Neural cell (in vitro differentiated cells): ENCODE measurements at regions not wholly inside any gene's neighbourhood (a gene's known extent, or its start where the extent isn't known, plus 50 kb on each side); places are given as distances from the start of the nearest gene placed in this dataset.

Experiments
- H2AFZ ChIP-seq: fragments of 200-600, 300-800 bp; sonication (generic), shearing (Covaris generic); 2 replicates; pipeline ENCODE4 v1.6.0; 2014; ENCODE audit warnings: low read depth, mild to moderate bottlenecking, antibody characterized with exemption, low read length, moderate library complexity
- H3F3A ChIP-seq: fragments of 200-600 bp; shearing (Covaris generic); 2 replicates; pipeline ENCODE4 v1.6.1; 2016; ENCODE audit warnings: mild to moderate bottlenecking, moderate library complexity, mixed read lengths, antibody characterized with exemption, low read length; ENCODE audit not compliant: insufficient read depth, poor library complexity, severe bottlenecking
- H3K27ac ChIP-seq: fragments of 200-600, 300-800 bp; sonication (generic), shearing (Covaris generic); 2 replicates; pipeline ENCODE4 v1.5.1; 2014; ENCODE audit warnings: mild to moderate bottlenecking, low read length, moderate library complexity
- H3K27me3 ChIP-seq: fragments of 300-800, 200-600 bp; sonication (generic), shearing (Covaris generic); 2 replicates; pipeline ENCODE4 v1.6.0; 2014; ENCODE audit warnings: mild to moderate bottlenecking, low read depth, low read length, moderate library complexity; ENCODE audit not compliant: insufficient read depth
- H3K36me3 ChIP-seq: fragments of 300-800, 200-600 bp; sonication (generic), shearing (Covaris generic); 2 replicates; pipeline ENCODE4 v1.5.1; 2014; ENCODE audit warnings: mild to moderate bottlenecking, antibody characterized with exemption, low read length, moderate library complexity; ENCODE audit not compliant: insufficient read depth
- H3K4me2 ChIP-seq: fragments of 300-800, 200-600 bp; sonication (generic), shearing (Covaris generic); 2 replicates; pipeline ENCODE4 v1.6.0; 2014; ENCODE audit warnings: mild to moderate bottlenecking, low read length
- H3K4me3 ChIP-seq: fragments of 300-800, 200-600 bp; sonication (generic), shearing (Covaris generic); 2 replicates; pipeline ENCODE4 v1.5.1; 2014; ENCODE audit warnings: mild to moderate bottlenecking, low read length, moderate library complexity
- H3K79me2 ChIP-seq: fragments of 200-600 bp; shearing (Covaris generic); replicated peaks from 2 replicates; pipeline ENCODE4 v1.6.0; 2014; ENCODE audit warnings: mild to moderate bottlenecking, low read length, moderate library complexity; ENCODE audit not compliant: insufficient read depth
- H3K9ac ChIP-seq: fragments of 300-800, 200-600 bp; sonication (generic), shearing (Covaris generic); 2 replicates; pipeline ENCODE4 v1.6.1; 2016; ENCODE audit warnings: mild to moderate bottlenecking, low read length, mixed read lengths
- H3K9me2 ChIP-seq: fragments of 200-600 bp; shearing (Covaris generic); 2 replicates; pipeline ENCODE4 v1.6.1; 2016; ENCODE audit warnings: mild to moderate bottlenecking, low read length, mixed read lengths; ENCODE audit not compliant: insufficient read depth
- H3K9me3 ChIP-seq: fragments of 200-600, 300-800 bp; sonication (generic), shearing (Covaris generic); 2 replicates; pipeline ENCODE4 v1.6.1; 2016; ENCODE audit warnings: mild to moderate bottlenecking, mixed run types, low read length, moderate library complexity, mixed read lengths
- H4K20me1 ChIP-seq: fragments of 200-600 bp; shearing (Covaris generic); 2 replicates; pipeline ENCODE4 v1.6.1; 2016; ENCODE audit warnings: mild to moderate bottlenecking, mixed run types; ENCODE audit not compliant: insufficient read depth
- CTCF ChIP-seq: fragments of 450-650 bp; IDR thresholded peaks from 2 replicates; pipeline ENCODE4 v1.5.1; 2014; ENCODE audit warnings: antibody characterized with exemption, mild to moderate bottlenecking, moderate library complexity; ENCODE audit not compliant: poor library complexity, severe bottlenecking
- EP300 ChIP-seq: fragments of 450-650 bp; conservative IDR thresholded peaks from 2 replicates; pipeline ENCODE4 v1.6.1; 2014; ENCODE audit warnings: antibody characterized with exemption, mild to moderate bottlenecking, moderate library complexity; ENCODE audit not compliant: poor library complexity, severe bottlenecking
- EZH2 ChIP-seq: fragments of 200-600, 300-800 bp; shearing (Covaris generic), sonication (generic); IDR thresholded peaks from 2 replicates; pipeline ENCODE4 v1.6.1; 2014; ENCODE audit warnings: antibody characterized with exemption, low read length, borderline replicate concordance, mild to moderate bottlenecking; ENCODE audit not compliant: insufficient read depth, poor library complexity, severe bottlenecking
- MXI1 ChIP-seq: fragments of 450-650 bp; conservative IDR thresholded peaks from 2 replicates; pipeline ENCODE4 v1.6.1; 2014; ENCODE audit warnings: antibody characterized with exemption, mild to moderate bottlenecking; ENCODE audit not compliant: poor library complexity, severe bottlenecking
- POLR2AphosphoS5 ChIP-seq: IDR thresholded peaks from 2 replicates; pipeline ENCODE4 v1.6.1; 2012
- RAD21 ChIP-seq: fragments of 450-650 bp; conservative IDR thresholded peaks from 2 replicates; pipeline ENCODE4 v1.6.1; 2014; ENCODE audit warnings: antibody characterized with exemption, mild to moderate bottlenecking, moderate library complexity
- SMC3 ChIP-seq: fragments of 450-650 bp; conservative IDR thresholded peaks from 2 replicates; pipeline ENCODE4 v1.6.1; 2014; ENCODE audit warnings: antibody characterized with exemption, mild to moderate bottlenecking, moderate library complexity; ENCODE audit not compliant: poor library complexity
- TAF1 ChIP-seq: IDR thresholded peaks from 2 replicates; pipeline ENCODE4 v1.6.1; 2012; ENCODE audit warnings: low read depth
- TF ChIP-seq, protein P1 (sequence below): IDR thresholded peaks from 2 replicates; pipeline ENCODE4 v1.6.1; 2012; ENCODE audit warnings: borderline replicate concordance

GRCh38 chr2:108079736-108080135 is 93.4 kb downstream of the SLC5A7 start:
- H3K27ac ChIP-seq: no peak overlapping the region
- H3K27me3 ChIP-seq: no peaks in the 10 kb centered on the region
- no peaks in the 10 kb centered on the region for H4K20me1 ChIP-seq
- H3K79me2 ChIP-seq: no peaks in the 10 kb centered on the region
- no peaks in the 10 kb centered on the region for H3K9me2 ChIP-seq
- no peaks in the 10 kb centered on the region for H3K9me3 ChIP-seq
- no peak overlapping the region for H3K9ac ChIP-seq
- H2AFZ ChIP-seq: no peak overlapping the region
- no peak overlapping the region for H3K4me3 ChIP-seq
- no peak overlapping the region for H3K4me2 ChIP-seq
- TF ChIP-seq MXI1 (no peak), CTCF (no peak), TAF1 (no peak), EZH2 (no peak), SMC3 (no peak), RAD21 (no peak)
- TF ChIP-seq, protein P1, sequence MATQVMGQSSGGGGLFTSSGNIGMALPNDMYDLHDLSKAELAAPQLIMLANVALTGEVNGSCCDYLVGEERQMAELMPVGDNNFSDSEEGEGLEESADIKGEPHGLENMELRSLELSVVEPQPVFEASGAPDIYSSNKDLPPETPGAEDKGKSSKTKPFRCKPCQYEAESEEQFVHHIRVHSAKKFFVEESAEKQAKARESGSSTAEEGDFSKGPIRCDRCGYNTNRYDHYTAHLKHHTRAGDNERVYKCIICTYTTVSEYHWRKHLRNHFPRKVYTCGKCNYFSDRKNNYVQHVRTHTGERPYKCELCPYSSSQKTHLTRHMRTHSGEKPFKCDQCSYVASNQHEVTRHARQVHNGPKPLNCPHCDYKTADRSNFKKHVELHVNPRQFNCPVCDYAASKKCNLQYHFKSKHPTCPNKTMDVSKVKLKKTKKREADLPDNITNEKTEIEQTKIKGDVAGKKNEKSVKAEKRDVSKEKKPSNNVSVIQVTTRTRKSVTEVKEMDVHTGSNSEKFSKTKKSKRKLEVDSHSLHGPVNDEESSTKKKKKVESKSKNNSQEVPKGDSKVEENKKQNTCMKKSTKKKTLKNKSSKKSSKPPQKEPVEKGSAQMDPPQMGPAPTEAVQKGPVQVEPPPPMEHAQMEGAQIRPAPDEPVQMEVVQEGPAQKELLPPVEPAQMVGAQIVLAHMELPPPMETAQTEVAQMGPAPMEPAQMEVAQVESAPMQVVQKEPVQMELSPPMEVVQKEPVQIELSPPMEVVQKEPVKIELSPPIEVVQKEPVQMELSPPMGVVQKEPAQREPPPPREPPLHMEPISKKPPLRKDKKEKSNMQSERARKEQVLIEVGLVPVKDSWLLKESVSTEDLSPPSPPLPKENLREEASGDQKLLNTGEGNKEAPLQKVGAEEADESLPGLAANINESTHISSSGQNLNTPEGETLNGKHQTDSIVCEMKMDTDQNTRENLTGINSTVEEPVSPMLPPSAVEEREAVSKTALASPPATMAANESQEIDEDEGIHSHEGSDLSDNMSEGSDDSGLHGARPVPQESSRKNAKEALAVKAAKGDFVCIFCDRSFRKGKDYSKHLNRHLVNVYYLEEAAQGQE: no peak
- H3F3A ChIP-seq: no peaks in the 10 kb centered on the region
- no peaks in the 10 kb centered on the region for H3K36me3 ChIP-seq

GRCh38 chr2:108080177-108080576 is 93.9 kb downstream of the SLC5A7 start:
- H3K9ac ChIP-seq: no peak overlapping the region
- no peaks in the 10 kb centered on the region for H3K27me3 ChIP-seq
- H3F3A ChIP-seq: no peaks in the 10 kb centered on the region
- TF ChIP-seq EP300 (no peak), RAD21 (no peak), EZH2 (no peak), MXI1 (no peak), CTCF (no peak), POLR2AphosphoS5 (no peak), SMC3 (no peak), TAF1 (no peak)
- TF ChIP-seq, protein P1: no peak
- no peaks in the 10 kb centered on the region for H3K9me3 ChIP-seq
- H2AFZ ChIP-seq: no peak overlapping the region
- H4K20me1 ChIP-seq: no peaks in the 10 kb centered on the region
- H3K79me2 ChIP-seq: no peaks in the 10 kb centered on the region
- no peaks in the 10 kb centered on the region for H3K36me3 ChIP-seq
- H3K27ac ChIP-seq: no peak overlapping the region
- H3K9me2 ChIP-seq: no peaks in the 10 kb centered on the region
- no peak overlapping the region for H3K4me2 ChIP-seq
- no peak overlapping the region for H3K4me3 ChIP-seq
